HepG2 (cell line): ENCODE measurements at regions not wholly inside any gene's neighbourhood (a gene's known extent, or its start where the extent isn't known, plus 50 kb on each side); places are given as distances from the start of the nearest gene placed in this dataset.

Experiments used
- ATAC-seq: fragments of 200-7000 bp; cut with Tn5 transposase; 3 replicates; pipeline ENCODE4 v1.9.1; 2020; ENCODE audit warnings: mild to moderate bottlenecking, moderate library complexity
- BruUV-seq: library from RNA; stranded (reverse); fragments of 400-500 nt; replicated peaks from 2 replicates; lab custom pipeline; 2021; lab: Mats Ljungman, UMichigan
- CTCF ChIA-PET: fragments of 300-600 bp; formaldehyde crosslinking; extraction: SDS; loops from one replicate; lab custom pipeline; 2021; ENCODE audit warnings: low total read pairs, inconsistent platforms, low intra/inter-chr PET ratio; lab: Yijun Ruan, JAX
- POLR2A ChIA-PET: fragments of 350-600 bp; sonication (Branson Sonifier 250); formaldehyde crosslinking; loops from one replicate; lab custom pipeline; 2020; ENCODE audit warnings: antibody characterized with exemption, inconsistent platforms; lab: Yijun Ruan, JAX
- DNase-seq: peaks from one replicate; pipeline ENCODE4 v3.0.0-alpha.2; 2015; ENCODE audit warnings: low spot score
- FAIRE-seq: peaks from 3 replicates; lab custom pipeline; 2011; peaks lifted over from hg19 to GRCh38; lab: Jason Lieb, UNC
- H2AFZ ChIP-seq: one replicate; pipeline ENCODE4 v1.6.1; 2011; ENCODE audit warnings: low read length, inconsistent platforms
- H3K27ac ChIP-seq: fragments of 300-600 bp; 3 replicates; pipeline ENCODE4 v1.8.0; 2011; ENCODE audit warnings: mixed run types, mild to moderate bottlenecking, mixed read lengths, low read length, inconsistent platforms; ENCODE audit not compliant: insufficient read depth; ENCODE audit errors: extremely low read length
- H3K27me3 ChIP-seq, 2 experiments: fragments of 200-600 bp in 1 of 2; 2 replicates in 1 of 2; 3 replicates in 1 of 2; pipeline versions ENCODE4 v1.6.0 to v1.8.0; 2011; ENCODE audit warnings: low read length in 2 of 2, mild to moderate bottlenecking in 2 of 2, moderate library complexity in 2 of 2, inconsistent platforms in 1 of 2; ENCODE audit not compliant: insufficient read depth in 2 of 2, control insufficient read depth in 1 of 2
- H3K36me3 ChIP-seq, 2 experiments: fragments of 200-600 bp in 1 of 2; replicated peaks in 1 of 2; 2 replicates in 1 of 2; 3 replicates in 1 of 2; pipeline versions ENCODE4 v1.5.1 to v1.8.0; 2011; ENCODE audit warnings: low read length in 2 of 2, inconsistent platforms in 1 of 2; ENCODE audit not compliant: insufficient read depth in 2 of 2, control insufficient read depth in 1 of 2
- H3K4me1 ChIP-seq: 2 replicates; pipeline ENCODE4 v1.5.1; 2012; ENCODE audit warnings: low read length, inconsistent platforms; ENCODE audit not compliant: insufficient read depth
- H3K4me2 ChIP-seq: 2 replicates; pipeline ENCODE4 v1.6.0; 2011; ENCODE audit warnings: low read depth, low read length, inconsistent platforms
- H3K4me3 ChIP-seq, 3 experiments: fragments of 200-600 bp in 1 of 3; sonication (generic), shearing (Covaris generic) in 1 of 3; replicated peaks in 1 of 3; 2 replicates each; pipeline ENCODE4 v1.5.1; 2011 to 2016; ENCODE audit warnings: low read length in 3 of 3, inconsistent platforms in 2 of 3, low read depth in 2 of 3, mild to moderate bottlenecking in 2 of 3, control low read depth in 1 of 3, mixed read lengths in 1 of 3; ENCODE audit not compliant: insufficient read depth in 1 of 3
- H3K79me2 ChIP-seq: one replicate; pipeline ENCODE4 v1.6.1; 2011; ENCODE audit warnings: low read length, inconsistent platforms; ENCODE audit not compliant: insufficient read depth
- H3K9ac ChIP-seq: 2 replicates; pipeline ENCODE4 v1.6.0; 2011; ENCODE audit warnings: mild to moderate bottlenecking, low read depth, low read length, inconsistent platforms; ENCODE audit not compliant: insufficient read depth
- H3K9me3 ChIP-seq: 2 replicates; pipeline ENCODE4 v1.5.1; 2012; ENCODE audit warnings: mild to moderate bottlenecking, low read length
- H4K20me1 ChIP-seq: 2 replicates; pipeline ENCODE4 v1.6.0; 2011; ENCODE audit warnings: inconsistent platforms, mild to moderate bottlenecking, low read length, moderate library complexity; ENCODE audit not compliant: insufficient read depth
- AGO1 ChIP-seq: fragments of 200-400 bp; formaldehyde crosslinking; IDR thresholded peaks from 2 replicates; pipeline ENCODE4 v1.6.1; 2017; ENCODE audit warnings: mild to moderate bottlenecking, low read depth, low read length, moderate library complexity; ENCODE audit not compliant: poor library complexity, severe bottlenecking
- ATAD3A ChIP-seq: sonication (generic); formaldehyde crosslinking; IDR thresholded peaks from 2 replicates; pipeline ENCODE4 v1.4.0; 2020; ENCODE audit warnings: missing genetic modification reagents
- FOXM1 ChIP-seq: sonication (generic); formaldehyde crosslinking; IDR thresholded peaks from 2 replicates; pipeline ENCODE4 v1.5.0; 2020; ENCODE audit warnings: missing genetic modification reagents
- GZF1 ChIP-seq: sonication (generic); formaldehyde crosslinking; IDR thresholded peaks from 2 replicates; pipeline ENCODE4 v1.5.1; 2020; ENCODE audit warnings: mild to moderate bottlenecking, missing genetic modification reagents
- MAFF ChIP-seq: IDR thresholded peaks from 2 replicates; pipeline ENCODE4 v1.6.1; 2011; ENCODE audit warnings: low read depth, low read length, improper control_type of control experiment
- RFX1 ChIP-seq: fragments of 450-650 bp; IDR thresholded peaks from 2 replicates; pipeline ENCODE4 v1.6.1; 2017
- RFXAP ChIP-seq: sonication (generic); formaldehyde crosslinking; IDR thresholded peaks from 2 replicates; pipeline ENCODE4 v1.4.0; 2020; ENCODE audit warnings: missing genetic modification reagents, borderline replicate concordance
- RNF2 ChIP-seq: fragments of 450-650 bp; conservative IDR thresholded peaks from 2 replicates; pipeline ENCODE4 v1.6.1; 2016; ENCODE audit warnings: low read depth
- SUZ12 ChIP-seq: fragments of 150-350 bp; IDR thresholded peaks from 2 replicates; pipeline ENCODE4 v1.6.1; 2014; ENCODE audit warnings: low read depth, low read length
- TCF12 ChIP-seq, 2 experiments: fragments of 450-650 bp in 1 of 2; sonication (generic) in 1 of 2; formaldehyde crosslinking in 1 of 2; IDR thresholded peaks; 2 replicates each; pipeline versions ENCODE4 v1.6.1 to v1.8.0; 2017 to 2022; ENCODE audit warnings: antibody characterized with exemption in 1 of 2, mild to moderate bottlenecking in 1 of 2, missing genetic modification reagents in 1 of 2, moderate library complexity in 1 of 2
- ZNF747 ChIP-seq: sonication (generic); formaldehyde crosslinking; IDR thresholded peaks from 2 replicates; pipeline ENCODE4 v1.8.1; 2023; ENCODE audit warnings: missing genetic modification reagents, mild to moderate bottlenecking, borderline replicate concordance
- WGBS: methylation state at CpG from one replicate; pipeline ENCODE4 v1.1.6; 2017; ENCODE audit warnings: low lambda C conversion rate; 5-methylcytosine and 5-hydroxymethylcytosine counted together
- in situ Hi-C: cut with HindIII; loops from 2 replicates; pipeline ENCODE4 v1.10.0; 2017; ENCODE audit warnings: low pct_unique_long_range_greater_than_20kb; ENCODE audit not compliant: extremely low pct_ligation_motif_present
- intact Hi-C: fragments of 100-400 bp; cut with micrococcal nuclease; formaldehyde crosslinking; loops from one replicate; pipeline ENCODE4 v1.10.0; 2022; ENCODE audit not compliant: unreplicated experiment
- TF ChIP-seq, protein P1 (sequence below): sonication (generic); formaldehyde crosslinking; IDR thresholded peaks from 2 replicates; pipeline ENCODE4 v1.8.0; 2023; ENCODE audit warnings: mild to moderate bottlenecking, missing genetic modification reagents

- H3K79me2 ChIP-seq, result no peaks in the 10 kb centered on the region
- WGBS, result 3% methylated on average over 2 of the region's 2 CpGs
- FAIRE-seq, result no peak
- H3K4me3 ChIP-seq, result no peak overlapping the region
- no peak overlapping the region for H3K9ac ChIP-seq
- H3K4me2 ChIP-seq, result no peak overlapping the region
- no peaks in the 10 kb centered on the region for H3K36me3 ChIP-seq
- intact Hi-C loops (no loop called here), in situ Hi-C loops (no loop called here)
- CTCF ChIA-PET, result no interaction called here
- no peak overlapping the region for H2AFZ ChIP-seq
- BruUV-seq, result no TSS peak
- H4K20me1 ChIP-seq, result no peaks in the 10 kb centered on the region
- no peak overlapping the region for H3K27ac ChIP-seq
- POLR2A ChIA-PET, result no interaction called here
- H3K9me3 ChIP-seq, result no peaks in the 10 kb centered on the region
- ATAC-seq, result no peak
- H3K4me1 ChIP-seq, result no peaks in the 10 kb centered on the region
- H3K27me3 ChIP-seq, result no peaks in the 10 kb centered on the region; a peak in 1 of 5 replicates
- DNase-seq, result no peak
- no peak for TF ChIP-seq RFX1
- no peak for TF ChIP-seq MAFF
- TF ChIP-seq, protein P1, sequence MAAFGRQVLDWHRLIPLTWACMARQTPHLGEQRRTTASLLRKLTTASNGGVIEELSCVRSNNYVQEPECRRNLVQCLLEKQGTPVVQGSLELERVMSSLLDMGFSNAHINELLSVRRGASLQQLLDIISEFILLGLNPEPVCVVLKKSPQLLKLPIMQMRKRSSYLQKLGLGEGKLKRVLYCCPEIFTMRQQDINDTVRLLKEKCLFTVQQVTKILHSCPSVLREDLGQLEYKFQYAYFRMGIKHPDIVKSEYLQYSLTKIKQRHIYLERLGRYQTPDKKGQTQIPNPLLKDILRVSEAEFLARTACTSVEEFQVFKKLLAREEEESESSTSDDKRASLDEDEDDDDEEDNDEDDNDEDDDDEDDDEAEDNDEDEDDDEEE, result no peak
- TF ChIP-seq SUZ12, result no peak
- TF ChIP-seq TCF12 (IDR thresholded peaks at IDR 0.05), result no peak
- no peak for TF ChIP-seq TCF12 (CRISPR knock-in tag; IDR thresholded peaks at IDR 0.05)
- no peak for TF ChIP-seq ZNF747 (CRISPR knock-in tag)
- TF ChIP-seq RNF2, result no peak
- no peak for TF ChIP-seq GZF1 (CRISPR knock-in tag)
- no peak for TF ChIP-seq FOXM1 (CRISPR knock-in tag)
- TF ChIP-seq AGO1, result no peak
- TF ChIP-seq RFXAP (CRISPR knock-in tag), result no peak
- TF ChIP-seq ATAD3A, result no peak
Measured at GRCh38 chr3:76043746-76044145, 258.4 kb upstream of the ZNF717 start.
